Neural progenitor cell (in vitro differentiated cells): ENCODE measurements at regions not wholly inside any gene's neighbourhood (a gene's known extent, or its start where the extent isn't known, plus 50 kb on each side); places are given as distances from the start of the nearest gene placed in this dataset.

ENCODE experiments used
- DNase-seq: peaks from one replicate; pipeline ENCODE4 v3.0.0-alpha.2; 2016; ENCODE audit warnings: low spot score
- H2AFZ ChIP-seq: fragments of 200-600 bp; sonication (generic); replicated peaks from 2 replicates; pipeline ENCODE4 v1.6.1; 2016; ENCODE audit warnings: antibody characterized with exemption
- H3F3A ChIP-seq: fragments of 200-600 bp; sonication (generic); 2 replicates; pipeline ENCODE4 v1.6.1; 2016; ENCODE audit warnings: antibody characterized with exemption, low read depth
- H3K27ac ChIP-seq: fragments of 200-600 bp; sonication (generic); 2 replicates; pipeline ENCODE4 v1.5.1; 2016; ENCODE audit warnings: mild to moderate bottlenecking
- H3K27me3 ChIP-seq: fragments of 200-600 bp; sonication (generic); 2 replicates; pipeline ENCODE4 v1.6.1; 2016; ENCODE audit warnings: mild to moderate bottlenecking, moderate library complexity
- H3K36me3 ChIP-seq: fragments of 200-600 bp; sonication (generic); 2 replicates; pipeline ENCODE4 v1.5.1; 2016
- H3K4me1 ChIP-seq: fragments of 200-600 bp; sonication (generic); 2 replicates; pipeline ENCODE4 v1.6.1; 2016; ENCODE audit warnings: mixed run types
- H3K4me2 ChIP-seq: fragments of 200-600 bp; sonication (generic); 2 replicates; pipeline ENCODE4 v1.6.1; 2016
- H3K4me3 ChIP-seq: fragments of 200-600 bp; sonication (generic); 2 replicates; pipeline ENCODE4 v1.5.1; 2016
- H3K79me2 ChIP-seq: fragments of 200-600 bp; sonication (generic); 2 replicates; pipeline ENCODE4 v1.6.1; 2016; ENCODE audit warnings: low read depth
- H3K9ac ChIP-seq: fragments of 200-600 bp; sonication (generic); 2 replicates; pipeline ENCODE4 v1.6.1; 2016
- H3K9me3 ChIP-seq: fragments of 200-600 bp; sonication (generic); 2 replicates; pipeline ENCODE4 v1.5.1; 2016; ENCODE audit warnings: low read depth
- H4K20me1 ChIP-seq: fragments of 200-600 bp; sonication (generic); 2 replicates; pipeline ENCODE4 v1.6.1; 2016; ENCODE audit warnings: low read depth
- H3K27ac Mint-ChIP-seq: 3 replicates; pipeline ENCODE4 v1.8.0; 2021; ENCODE audit warnings: mixed read lengths
- H3K27me3 Mint-ChIP-seq: 2 replicates; pipeline ENCODE4 v1.8.0; 2022; ENCODE audit warnings: low read depth, mild to moderate bottlenecking, inconsistent platforms, moderate library complexity, mixed read lengths; ENCODE audit not compliant: insufficient read depth
- H3K36me3 Mint-ChIP-seq: 3 replicates; pipeline ENCODE4 v1.8.0; 2021; ENCODE audit warnings: mixed read lengths
- H3K4me1 Mint-ChIP-seq: 3 replicates; pipeline ENCODE4 v1.8.0; 2021; ENCODE audit warnings: mixed read lengths
- H3K4me3 Mint-ChIP-seq: 3 replicates; pipeline ENCODE4 v1.8.0; 2021; ENCODE audit warnings: mild to moderate bottlenecking, moderate library complexity, mixed read lengths
- H3K9me3 Mint-ChIP-seq: 3 replicates; pipeline ENCODE4 v1.8.0; 2020; ENCODE audit warnings: mixed read lengths
- CTCF ChIP-seq: fragments of 200-600 bp; sonication (generic); IDR thresholded peaks from 2 replicates; pipeline ENCODE4 v1.5.1; 2017; ENCODE audit warnings: antibody characterized with exemption, mild to moderate bottlenecking
- EZH2 ChIP-seq: fragments of 200-600 bp; sonication (generic); IDR thresholded peaks from 2 replicates; pipeline ENCODE4 v1.6.1; 2017; ENCODE audit warnings: antibody characterized with exemption, mild to moderate bottlenecking, moderate library complexity
- EZH2phosphoT487 ChIP-seq: fragments of 200-600 bp; sonication (generic); IDR thresholded peaks from 2 replicates; pipeline ENCODE4 v1.6.1; 2017; ENCODE audit warnings: antibody characterized with exemption

DNA sequence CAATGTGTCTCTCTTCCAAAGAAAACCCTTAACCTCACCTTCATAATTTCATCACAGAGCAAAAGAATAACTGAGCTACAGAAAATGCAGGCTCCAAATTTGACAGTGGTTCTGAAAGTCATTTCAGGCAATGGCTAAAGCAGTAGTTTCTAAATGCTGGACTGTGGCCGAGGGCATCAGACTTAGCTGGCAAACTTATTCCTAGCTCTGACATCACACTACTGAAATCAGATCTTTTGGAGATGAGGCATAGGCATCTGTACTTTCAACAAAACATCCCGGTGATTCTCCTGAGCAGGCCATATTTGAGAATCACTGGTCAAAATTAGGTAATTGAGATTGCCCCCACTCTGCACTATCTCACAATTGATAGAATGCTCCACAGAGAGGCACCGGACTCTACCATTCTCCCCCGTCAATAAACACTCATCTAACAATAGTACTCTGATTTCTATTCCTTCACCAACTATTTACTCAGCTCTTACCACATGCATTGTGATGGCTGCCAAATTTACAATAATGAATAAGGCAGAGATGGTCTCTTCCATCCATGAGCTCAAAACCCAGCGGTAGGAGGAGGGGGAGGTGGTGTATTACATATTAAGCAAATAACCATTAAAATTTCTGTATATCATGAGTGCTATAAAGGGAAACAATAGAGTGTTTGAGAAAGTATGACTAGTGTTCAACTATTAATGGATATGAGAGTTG lies 57.3 kb upstream of the SPRED1 start:
- no peaks in the 10 kb centered on the region for H3K4me1 ChIP-seq
- no peaks in the 10 kb centered on the region for H4K20me1 ChIP-seq
- TF ChIP-seq CTCF, result no peak
- no peak for TF ChIP-seq EZH2phosphoT487
- TF ChIP-seq EZH2, result no peak
- no peaks in the 10 kb centered on the region for H3K79me2 ChIP-seq
- no peaks in the 10 kb centered on the region for H3K9me3 ChIP-seq
- no peak overlapping the region for H3K4me3 ChIP-seq
- no peak overlapping the region for H3K9ac ChIP-seq
- Mint-ChIP-seq H3K27ac (no peak overlapping the region), H3K27me3 (peaks cover 2% of the 10 kb centered on the region), H3K36me3 (no peaks in the 10 kb centered on the region), H3K4me3 (no peak overlapping the region), H3K4me1 (peaks cover 8% of the 10 kb centered on the region), H3K9me3 (no peaks in the 10 kb centered on the region)
- no peaks in the 10 kb centered on the region for H3F3A ChIP-seq
- H2AFZ ChIP-seq, result no peak overlapping the region
- H3K36me3 ChIP-seq, result no peaks in the 10 kb centered on the region
- H3K4me2 ChIP-seq, result no peak overlapping the region
- no peaks in the 10 kb centered on the region for H3K27me3 ChIP-seq
- DNase-seq, result no peak
- H3K27ac ChIP-seq, result no peak overlapping the region

- H3F3A ChIP-seq, result no peaks in the 10 kb centered on the region
These were observed 56.6 kb upstream of the SPRED1 start for GRCh38 chr15:38196076-38196475.

DNA sequence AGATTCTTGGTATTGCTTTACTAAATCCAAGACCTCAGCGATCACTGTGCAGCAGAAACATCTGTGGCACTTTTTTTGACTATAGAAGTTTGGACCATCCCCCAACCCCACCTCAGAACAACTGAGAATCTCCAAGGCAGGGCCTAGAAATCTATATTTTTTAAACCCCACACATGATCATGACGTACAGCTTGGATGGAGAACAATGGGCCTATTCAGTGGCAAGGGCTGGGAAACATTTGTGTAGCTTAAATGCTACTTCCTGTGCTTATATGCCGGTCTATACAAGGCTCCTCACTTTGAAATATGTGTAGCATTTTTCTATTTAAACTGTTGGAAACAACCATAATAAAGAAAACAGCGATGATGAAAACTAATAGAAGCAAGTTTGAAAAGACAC lies 55.1 kb upstream of the SPRED1 start:
- Histone ChIP-seq H3K79me2 (no peaks in the 10 kb centered on the region), H3K4me3 (no peak overlapping the region), H3K4me2 (no peak overlapping the region), H4K20me1 (no peaks in the 10 kb centered on the region), H3K36me3 (no peaks in the 10 kb centered on the region), H3K27me3 (no peaks in the 10 kb centered on the region), H3K9me3 (no peaks in the 10 kb centered on the region), H2AFZ (no peak overlapping the region), H3F3A (no peaks in the 10 kb centered on the region), H3K4me1 (no peaks in the 10 kb centered on the region), H3K9ac (no peak overlapping the region), H3K27ac (no peak overlapping the region)
- Mint-ChIP-seq H3K4me3 (no peak overlapping the region), H3K36me3 (peaks cover 2% of the 10 kb centered on the region), H3K4me1 (peaks cover 5% of the 10 kb centered on the region), H3K27me3 (peaks cover 2% of the 10 kb centered on the region), H3K27ac (no peak overlapping the region), H3K9me3 (no peaks in the 10 kb centered on the region)
- no peak for DNase-seq
- TF ChIP-seq EZH2 (no peak), CTCF (no peak), EZH2phosphoT487 (no peak)

More at GRCh38 chr15:38196076-38196475, 56.6 kb upstream of the SPRED1 start:
- TF ChIP-seq CTCF (no peak), EZH2phosphoT487 (no peak), EZH2 (no peak)
- Histone ChIP-seq H3K4me2 (no peak overlapping the region), H3K4me3 (no peak overlapping the region), H2AFZ (no peak overlapping the region), H4K20me1 (no peaks in the 10 kb centered on the region), H3K27ac (no peak overlapping the region), H3K9ac (no peak overlapping the region), H3K27me3 (no peaks in the 10 kb centered on the region), H3K9me3 (no peaks in the 10 kb centered on the region), H3K36me3 (no peaks in the 10 kb centered on the region), H3K79me2 (no peaks in the 10 kb centered on the region), H3K4me1 (no peaks in the 10 kb centered on the region)
- Mint-ChIP-seq H3K4me3 (no peak overlapping the region), H3K9me3 (no peaks in the 10 kb centered on the region), H3K27me3 (peaks cover 2% of the 10 kb centered on the region), H3K4me1 (peaks cover 5% of the 10 kb centered on the region), H3K36me3 (peaks cover 2% of the 10 kb centered on the region), H3K27ac (no peak overlapping the region)
- DNase-seq, result no peak
